ENCODE measurements at regions not wholly inside any gene's neighbourhood (a gene's known extent, or its start where the extent isn't known, plus 50 kb on each side); places are given as distances from the start of the nearest gene placed in this dataset.

DNA sequence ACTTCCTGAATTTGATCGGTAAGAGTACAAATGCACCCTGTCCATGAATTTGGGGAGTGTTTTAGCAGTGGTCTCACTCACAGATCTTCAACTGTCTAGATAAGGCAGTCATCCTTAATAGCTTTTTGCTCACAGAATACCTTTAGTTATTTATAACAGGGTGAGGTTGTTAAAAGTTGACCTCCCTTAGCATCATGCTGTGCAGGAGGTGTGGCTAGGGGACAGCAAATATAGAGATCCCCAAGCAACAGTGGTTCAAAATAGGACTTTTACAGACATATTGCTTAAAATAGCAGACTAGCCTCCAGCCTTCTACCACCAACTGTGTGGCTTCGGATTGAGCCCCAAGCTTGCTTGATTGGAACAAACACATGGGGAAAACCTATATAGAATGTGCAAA, 724.4 kb downstream of the TLE1 start:
- ATAC-seq = no peak
- Mint-ChIP-seq H3K27me3 (no peaks in the 10 kb centered on the region), H3K4me1 (no peaks in the 10 kb centered on the region), H3K9me3 (peaks cover 2 to 21% (median 8%) of the 10 kb centered on the region in 11 donors), H3K36me3 (no peaks in the 10 kb centered on the region), H3K4me3 (no peak overlapping the region), H3K27ac (no peak overlapping the region)
- intact Hi-C loops (cut with micrococcal nuclease) = no loop called here
- H3K36me3 ChIP-seq (ENCODE audit: control insufficient read depth in 2 of 3, insufficient read depth in 3 of 3, low read length in 3 of 3) = no peaks in the 10 kb centered on the region
- H3K27ac ChIP-seq (ENCODE audit: low read depth, low read length) = no peak overlapping the region
- no peaks in the 10 kb centered on the region for H3K27me3 ChIP-seq (ENCODE audit: control insufficient read depth in 2 of 2, insufficient read depth in 2 of 2, low read length in 2 of 2)
- CTCF ChIA-PET = no interaction called here
- no peaks in the 10 kb centered on the region for H3K4me1 ChIP-seq (ENCODE audit: control insufficient read depth in 2 of 2, insufficient read depth in 2 of 2, low read length in 2 of 2)
- H3K4me3 ChIP-seq (ENCODE audit: low read length) = no peak overlapping the region
- no peaks in the 10 kb centered on the region for H3K9me3 ChIP-seq (ENCODE audit: control insufficient read depth in 2 of 3, low read length in 3 of 3)
- DNase-seq = no peak
- POLR2A ChIA-PET = no interaction called here

DNA sequence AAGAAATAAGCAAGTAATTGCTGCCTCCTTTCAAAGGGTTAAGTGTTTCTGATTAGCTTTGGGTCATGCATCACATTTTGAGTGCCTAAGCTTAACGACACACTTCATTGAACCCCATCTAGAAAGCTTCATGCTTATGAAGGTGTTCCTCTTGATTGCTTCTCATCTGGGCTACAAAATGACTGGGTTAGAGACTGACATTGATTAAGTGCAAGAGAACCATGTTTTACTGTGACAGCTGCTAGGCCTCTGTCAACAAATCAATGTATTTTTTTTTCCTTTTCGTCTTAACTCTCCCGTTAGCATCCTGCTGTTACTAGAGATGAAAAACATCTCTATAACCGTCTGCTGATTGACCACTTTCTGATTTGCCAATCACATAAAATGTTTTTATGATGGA, 725.0 kb downstream of the TLE1 start:
- Histone ChIP-seq H3K36me3 (ENCODE audit: control insufficient read depth in 2 of 3, insufficient read depth in 3 of 3, low read length in 3 of 3) (no peaks in the 10 kb centered on the region), H3K4me1 (ENCODE audit: control insufficient read depth in 2 of 2, insufficient read depth in 2 of 2, low read length in 2 of 2) (no peaks in the 10 kb centered on the region), H3K27ac (ENCODE audit: low read depth, low read length) (no peak overlapping the region), H3K9me3 (ENCODE audit: control insufficient read depth in 2 of 3, low read length in 3 of 3) (no peaks in the 10 kb centered on the region), H3K27me3 (ENCODE audit: control insufficient read depth in 2 of 2, insufficient read depth in 2 of 2, low read length in 2 of 2) (no peaks in the 10 kb centered on the region), H3K4me3 (ENCODE audit: low read length) (no peak overlapping the region)
- Mint-ChIP-seq H3K9me3 (peaks cover 0 to 15% (median 6%) of the 10 kb centered on the region in 11 donors), H3K27me3 (no peaks in the 10 kb centered on the region), H3K4me1 (no peaks in the 10 kb centered on the region), H3K4me3 (no peak overlapping the region), H3K27ac (no peak overlapping the region), H3K36me3 (no peaks in the 10 kb centered on the region)
- ATAC-seq (no peak), DNase-seq (no peak)
- intact Hi-C loops (cut with micrococcal nuclease) = no loop called here
- CTCF ChIA-PET = no interaction called here
- POLR2A ChIA-PET = no interaction called here

DNA sequence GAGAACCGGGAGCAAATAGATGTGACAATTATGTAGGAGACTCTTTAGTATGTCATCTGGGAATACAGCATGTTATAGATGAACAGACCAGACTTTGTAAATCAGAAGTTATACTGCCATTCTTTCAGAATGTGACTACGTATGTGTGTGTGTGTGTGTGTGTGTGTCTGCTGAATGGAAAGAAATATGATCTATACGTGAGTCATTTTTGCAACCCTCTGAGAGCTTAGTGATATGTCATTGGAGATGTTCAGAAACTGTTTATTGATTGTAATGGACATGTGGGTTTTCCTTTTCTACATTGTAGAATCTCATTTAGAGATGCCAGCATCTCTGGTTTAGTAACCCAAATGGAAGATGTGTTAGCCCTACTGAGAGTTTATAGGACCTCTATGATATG, 731.5 kb downstream of the TLE1 start:
- no peaks in the 10 kb centered on the region for H3K4me1 ChIP-seq (ENCODE audit: control insufficient read depth in 2 of 2, insufficient read depth in 2 of 2, low read length in 2 of 2)
- no peak overlapping the region for H3K4me3 ChIP-seq (ENCODE audit: low read length)
- DNase-seq (no peak), ATAC-seq (no peak)
- intact Hi-C loops (cut with micrococcal nuclease) = no loop called here
- no peaks in the 10 kb centered on the region for H3K9me3 ChIP-seq (ENCODE audit: control insufficient read depth in 2 of 3, low read length in 3 of 3)
- Mint-ChIP-seq H3K27ac (no peak overlapping the region), H3K9me3 (peaks cover 0 to 13% (median 2%) of the 10 kb centered on the region in 11 donors), H3K4me3 (no peak overlapping the region), H3K4me1 (no peaks in the 10 kb centered on the region), H3K36me3 (no peaks in the 10 kb centered on the region), H3K27me3 (no peaks in the 10 kb centered on the region)
- CTCF ChIA-PET = no interaction called here
- H3K27me3 ChIP-seq (ENCODE audit: control insufficient read depth in 2 of 2, insufficient read depth in 2 of 2, low read length in 2 of 2) = no peaks in the 10 kb centered on the region
- POLR2A ChIA-PET = no interaction called here
- H3K36me3 ChIP-seq (ENCODE audit: control insufficient read depth in 2 of 3, insufficient read depth in 3 of 3, low read length in 3 of 3) = no peaks in the 10 kb centered on the region
- H3K27ac ChIP-seq (ENCODE audit: low read depth, low read length) = no peak overlapping the region

DNA sequence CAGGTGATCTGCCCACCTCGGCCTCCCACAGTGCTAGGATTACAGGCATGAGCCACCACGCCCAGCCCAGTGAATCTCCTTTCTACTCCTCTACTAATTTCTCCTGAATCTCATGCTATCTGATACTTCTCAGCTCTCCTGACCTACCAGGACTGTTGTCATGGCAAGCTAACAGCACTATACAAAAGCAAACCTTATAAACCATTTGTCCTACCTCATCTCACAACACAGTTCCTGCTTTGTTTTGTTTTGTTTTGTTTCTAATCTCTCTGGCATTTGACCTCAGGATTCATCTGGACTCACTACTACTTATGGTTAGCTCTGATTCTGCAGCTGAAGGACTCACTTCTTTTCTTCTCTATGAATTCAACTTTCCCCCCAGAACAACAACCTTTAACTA, 734.8 kb downstream of the TLE1 start:
- intact Hi-C loops (cut with micrococcal nuclease) = no loop called here
- ChIA-PET CTCF (interaction anchor here (0.6 kb wide), 1 partner anchor 41 kb away, joined by 7 read pairs; no protein-coding TSS in a partner anchor), POLR2A (no interaction called here)
- Histone ChIP-seq H3K27ac (ENCODE audit: low read depth, low read length) (no peak overlapping the region), H3K36me3 (ENCODE audit: control insufficient read depth in 2 of 3, insufficient read depth in 3 of 3, low read length in 3 of 3) (no peaks in the 10 kb centered on the region), H3K4me3 (ENCODE audit: low read length) (no peak overlapping the region), H3K4me1 (ENCODE audit: control insufficient read depth in 2 of 2, insufficient read depth in 2 of 2, low read length in 2 of 2) (no peaks in the 10 kb centered on the region), H3K9me3 (ENCODE audit: control insufficient read depth in 2 of 3, low read length in 3 of 3) (no peaks in the 10 kb centered on the region), H3K27me3 (ENCODE audit: control insufficient read depth in 2 of 2, insufficient read depth in 2 of 2, low read length in 2 of 2) (no peaks in the 10 kb centered on the region)
- no peaks in the 10 kb centered on the region for H3K4me1 Mint-ChIP-seq
- H3K4me3 Mint-ChIP-seq = no peak overlapping the region
- H3K27me3 Mint-ChIP-seq = no peaks in the 10 kb centered on the region
- ATAC-seq (no peak), DNase-seq (no peak)
- H3K27ac Mint-ChIP-seq = no peak overlapping the region
- H3K9me3 Mint-ChIP-seq = peaks cover 0 to 6% (median 1%) of the 10 kb centered on the region in 11 donors
- H3K36me3 Mint-ChIP-seq = no peaks in the 10 kb centered on the region

DNA sequence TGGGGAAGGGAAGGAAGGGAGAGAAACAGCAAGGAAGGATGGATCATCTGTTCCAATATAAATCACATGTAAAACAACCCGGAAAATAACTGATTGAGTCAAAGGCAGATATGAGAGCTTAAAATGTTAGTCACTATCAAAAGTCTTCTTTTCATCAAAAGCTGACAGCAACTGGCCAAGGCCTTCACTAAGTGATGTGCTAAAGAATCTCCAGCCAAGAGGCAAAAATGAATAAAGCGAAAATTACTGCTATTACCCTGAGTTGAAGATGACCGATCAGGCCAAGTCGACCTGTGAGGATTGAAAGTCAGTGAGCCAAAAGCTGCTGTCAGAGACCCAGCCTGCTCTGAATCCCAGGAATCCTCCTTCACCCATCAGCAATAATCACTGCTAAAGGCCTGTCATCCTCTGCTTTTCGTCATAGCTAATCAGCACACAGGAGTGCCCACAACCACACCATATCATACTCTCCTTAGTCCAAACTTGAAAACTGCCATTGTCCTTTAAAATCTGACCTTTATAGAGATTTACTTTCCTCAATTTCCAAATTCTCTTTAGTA, 736.9 kb downstream of the TLE1 start:
- H3K36me3 Mint-ChIP-seq = no peaks in the 10 kb centered on the region
- no peaks in the 10 kb centered on the region for H3K27me3 ChIP-seq (ENCODE audit: control insufficient read depth in 2 of 2, insufficient read depth in 2 of 2, low read length in 2 of 2)
- no peaks in the 10 kb centered on the region for H3K4me1 Mint-ChIP-seq
- H3K4me3 Mint-ChIP-seq = no peak overlapping the region
- no peaks in the 10 kb centered on the region for H3K9me3 ChIP-seq (ENCODE audit: control insufficient read depth in 2 of 3, low read length in 3 of 3)
- H3K27me3 Mint-ChIP-seq = no peaks in the 10 kb centered on the region
- DNase-seq (no peak), ATAC-seq (no peak)
- CTCF ChIA-PET = no interaction called here
- H3K4me3 ChIP-seq (ENCODE audit: low read length) = no peak overlapping the region
- intact Hi-C loops (cut with micrococcal nuclease) = no loop called here
- H3K27ac Mint-ChIP-seq = no peak overlapping the region
- no peaks in the 10 kb centered on the region for H3K4me1 ChIP-seq (ENCODE audit: control insufficient read depth in 2 of 2, insufficient read depth in 2 of 2, low read length in 2 of 2)
- H3K36me3 ChIP-seq (ENCODE audit: control insufficient read depth in 2 of 3, insufficient read depth in 3 of 3, low read length in 3 of 3) = no peaks in the 10 kb centered on the region
- H3K9me3 Mint-ChIP-seq = peaks cover 0 to 7% (median 0%) of the 10 kb centered on the region in 11 donors
- no peak overlapping the region for H3K27ac ChIP-seq (ENCODE audit: low read depth, low read length)
- POLR2A ChIA-PET = no interaction called here

DNA sequence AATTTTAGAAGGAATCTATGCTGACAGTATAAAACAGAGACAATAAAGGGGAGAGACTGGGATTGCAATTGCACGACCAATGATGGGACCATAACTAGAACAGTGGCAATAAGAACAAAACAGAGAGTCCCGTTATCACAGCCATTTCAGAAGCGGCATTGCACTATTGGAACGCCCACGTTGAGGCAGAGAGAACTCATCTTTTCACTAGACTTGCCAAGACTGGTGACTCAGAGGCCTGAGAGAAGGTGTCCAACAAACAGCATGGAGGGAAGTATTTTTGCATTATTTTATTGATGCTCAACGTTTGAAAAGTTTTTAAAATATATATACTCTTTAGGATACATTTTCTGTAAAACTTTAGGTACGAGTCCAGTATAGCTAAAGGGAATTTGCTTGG, 737.7 kb downstream of the TLE1 start:
- ChIA-PET CTCF (no interaction called here), POLR2A (no interaction called here)
- DNase-seq (no peak), ATAC-seq (no peak)
- Histone ChIP-seq H3K36me3 (ENCODE audit: control insufficient read depth in 2 of 3, insufficient read depth in 3 of 3, low read length in 3 of 3) (no peaks in the 10 kb centered on the region), H3K4me1 (ENCODE audit: control insufficient read depth in 2 of 2, insufficient read depth in 2 of 2, low read length in 2 of 2) (no peaks in the 10 kb centered on the region), H3K27me3 (ENCODE audit: control insufficient read depth in 2 of 2, insufficient read depth in 2 of 2, low read length in 2 of 2) (no peaks in the 10 kb centered on the region), H3K4me3 (ENCODE audit: low read length) (no peak overlapping the region), H3K9me3 (ENCODE audit: control insufficient read depth in 2 of 3, low read length in 3 of 3) (no peaks in the 10 kb centered on the region), H3K27ac (ENCODE audit: low read depth, low read length) (no peak overlapping the region)
- Mint-ChIP-seq H3K4me3 (no peak overlapping the region), H3K9me3 (peaks cover 0 to 10% (median 0%) of the 10 kb centered on the region in 11 donors), H3K4me1 (no peaks in the 10 kb centered on the region), H3K36me3 (no peaks in the 10 kb centered on the region), H3K27ac (no peak overlapping the region), H3K27me3 (no peaks in the 10 kb centered on the region)
- intact Hi-C loops (cut with micrococcal nuclease) = no loop called here

DNA sequence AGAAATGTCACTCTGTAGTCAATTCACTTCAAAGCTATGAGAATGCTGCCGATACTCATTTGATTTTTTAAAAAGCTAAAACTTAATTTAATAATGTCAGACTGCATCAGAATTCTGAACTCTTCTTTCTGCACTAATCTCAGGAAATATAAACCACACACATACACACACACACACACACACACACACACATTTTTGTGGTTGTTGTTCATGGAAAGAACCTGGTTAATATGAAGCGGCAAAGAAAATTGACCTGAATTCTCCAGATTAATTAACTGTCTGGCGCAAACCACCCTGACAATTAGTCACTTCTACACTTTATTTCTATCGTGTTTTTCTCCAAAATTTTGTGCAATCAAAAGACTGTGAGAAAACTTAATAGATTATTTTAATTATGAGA, 740.5 kb downstream of the TLE1 start:
- no peaks in the 10 kb centered on the region for H3K27me3 Mint-ChIP-seq
- POLR2A ChIA-PET = no interaction called here
- CTCF ChIA-PET = no interaction called here
- no peak overlapping the region for H3K27ac ChIP-seq (ENCODE audit: low read depth, low read length)
- intact Hi-C loops (cut with micrococcal nuclease) = no loop called here
- no peaks in the 10 kb centered on the region for H3K27me3 ChIP-seq (ENCODE audit: control insufficient read depth in 2 of 2, insufficient read depth in 2 of 2, low read length in 2 of 2)
- DNase-seq (no peak), ATAC-seq (no peak)
- no peaks in the 10 kb centered on the region for H3K4me1 Mint-ChIP-seq
- no peak overlapping the region for H3K4me3 Mint-ChIP-seq
- no peaks in the 10 kb centered on the region for H3K9me3 ChIP-seq (ENCODE audit: control insufficient read depth in 2 of 3, low read length in 3 of 3)
- no peaks in the 10 kb centered on the region for H3K4me1 ChIP-seq (ENCODE audit: control insufficient read depth in 2 of 2, insufficient read depth in 2 of 2, low read length in 2 of 2)
- H3K36me3 Mint-ChIP-seq = no peaks in the 10 kb centered on the region
- H3K27ac Mint-ChIP-seq = no peak overlapping the region
- no peak overlapping the region for H3K4me3 ChIP-seq (ENCODE audit: low read length)
- H3K36me3 ChIP-seq (ENCODE audit: control insufficient read depth in 2 of 3, insufficient read depth in 3 of 3, low read length in 3 of 3) = no peaks in the 10 kb centered on the region
- H3K9me3 Mint-ChIP-seq = peaks cover 0 to 10% (median 0%) of the 10 kb centered on the region in 11 donors

Measured in naive thymus-derived CD4-positive, alpha-beta T cell (primary cell).